CD14-positive monocyte (primary cell): ENCODE measurements at regions not wholly inside any gene's neighbourhood (a gene's known extent, or its start where the extent isn't known, plus 50 kb on each side); places are given as distances from the start of the nearest gene placed in this dataset.
"Not testable (repeated sequence)": the region's sequence is repeated elsewhere in the genome, so short reads cannot be mapped to it uniquely, and the experiment has no call there.

Source experiments
- DNase-seq, 3 donors: peaks; one replicate each; pipeline ENCODE4 v3.0.0-alpha.2; 2011 to 2022
- H2AFZ ChIP-seq: 2 replicates; pipeline ENCODE4 v1.6.0; 2012; ENCODE audit warnings: mild to moderate bottlenecking, low read depth, low read length, inconsistent platforms; ENCODE audit not compliant: insufficient read depth, poor library complexity, severe bottlenecking
- H3K27ac ChIP-seq, 2 donors: 1 replicate in 1 of 2; 2 replicates in 1 of 2; pipeline ENCODE4 v1.5.1; 2012 to 2013; ENCODE audit warnings: low read length in 2 of 2, control low read depth in 1 of 2, inconsistent platforms in 1 of 2, low read depth in 1 of 2, mild to moderate bottlenecking in 1 of 2
- H3K27me3 ChIP-seq, 2 donors: one replicate each; pipeline versions ENCODE4 v1.6.0 to v1.6.1; 2011 to 2013; ENCODE audit warnings: low read length in 2 of 2; ENCODE audit not compliant: control insufficient read depth in 2 of 2, insufficient read depth in 2 of 2
- H3K36me3 ChIP-seq, 2 donors: replicated peaks in 1 of 2; 1 replicate in 1 of 2; 2 replicates in 1 of 2; pipeline versions ENCODE4 v1.5.1 to v1.6.1; 2012 to 2013; ENCODE audit warnings: low read length in 2 of 2, control low read depth in 1 of 2, inconsistent platforms in 1 of 2, mild to moderate bottlenecking in 1 of 2; ENCODE audit not compliant: insufficient read depth in 2 of 2, control insufficient read depth in 1 of 2
- H3K4me1 ChIP-seq, 2 donors: 1 replicate in 1 of 2; 2 replicates in 1 of 2; pipeline versions ENCODE4 v1.5.1 to v1.6.1; 2012 to 2013; ENCODE audit warnings: low read length in 2 of 2, control low read depth in 1 of 2, inconsistent platforms in 1 of 2, mild to moderate bottlenecking in 1 of 2, moderate library complexity in 1 of 2; ENCODE audit not compliant: insufficient read depth in 2 of 2, control insufficient read depth in 1 of 2
- H3K4me2 ChIP-seq: replicated peaks from 2 replicates; pipeline ENCODE3; 2012; ENCODE audit warnings: low read length, moderate library complexity, mild to moderate bottlenecking; ENCODE audit not compliant: poor library complexity, severe bottlenecking; ENCODE audit errors: extremely low read depth
- H3K4me3 ChIP-seq, 3 experiments: fragments of 200-600 bp in 1 of 3; sonication (generic) in 1 of 3; replicated peaks in 1 of 3; 1 replicate in 2 of 3; 2 replicates in 1 of 3; pipeline ENCODE4 v1.5.1; 2011 to 2013; ENCODE audit warnings: low read length in 3 of 3, mild to moderate bottlenecking in 3 of 3, control low read depth in 2 of 3, low read depth in 2 of 3, inconsistent platforms in 1 of 3, moderate library complexity in 1 of 3
- H3K79me2 ChIP-seq: 2 replicates; pipeline ENCODE4 v1.6.0; 2012; ENCODE audit warnings: mild to moderate bottlenecking, control low read depth, inconsistent platforms, low read length, moderate library complexity; ENCODE audit not compliant: insufficient read depth
- H3K9ac ChIP-seq: 2 replicates; pipeline ENCODE4 v1.6.0; 2017; ENCODE audit warnings: low read length, mild to moderate bottlenecking; ENCODE audit not compliant: insufficient read depth, poor library complexity, severe bottlenecking
- H3K9me3 ChIP-seq, 2 donors: replicated peaks in 1 of 2; 1 replicate in 1 of 2; 2 replicates in 1 of 2; pipeline versions ENCODE4 v1.5.1 to v1.6.1; 2012 to 2013; ENCODE audit warnings: low read length in 2 of 2, control low read depth in 1 of 2; ENCODE audit not compliant: control insufficient read depth in 1 of 2, insufficient read depth in 1 of 2
- H4K20me1 ChIP-seq: 2 replicates; pipeline ENCODE4 v1.6.0; 2012; ENCODE audit warnings: mild to moderate bottlenecking, low read length, control low read depth, moderate library complexity; ENCODE audit not compliant: insufficient read depth
- H3K27ac Mint-ChIP-seq, 7 donors: one replicate each; pipeline ENCODE4 v1.8.0; 2020; ENCODE audit warnings: mild to moderate bottlenecking in 7 of 7, mixed read lengths in 7 of 7, moderate library complexity in 6 of 7, inconsistent platforms in 2 of 7
- H3K27me3 Mint-ChIP-seq, 3 donors: one replicate each; pipeline ENCODE4 v1.8.0; 2021 to 2022; ENCODE audit warnings: low read depth in 3 of 3, mild to moderate bottlenecking in 3 of 3, mixed read lengths in 3 of 3, moderate library complexity in 3 of 3, inconsistent platforms in 1 of 3
- H3K36me3 Mint-ChIP-seq, 2 donors: one replicate each; pipeline ENCODE4 v1.8.0; 2020; ENCODE audit warnings: mixed read lengths in 2 of 2, inconsistent platforms in 1 of 2, mild to moderate bottlenecking in 1 of 2
- H3K4me1 Mint-ChIP-seq: one replicate; pipeline ENCODE4 v1.8.0; 2020; ENCODE audit warnings: mild to moderate bottlenecking, mixed read lengths
- H3K4me3 Mint-ChIP-seq, 2 donors: one replicate each; pipeline ENCODE4 v1.8.0; 2020; ENCODE audit warnings: mild to moderate bottlenecking in 2 of 2, mixed read lengths in 2 of 2, moderate library complexity in 1 of 2
- H3K9me3 Mint-ChIP-seq, 7 donors: one replicate each; pipeline ENCODE4 v1.8.0; 2020 to 2022; ENCODE audit warnings: mixed read lengths in 7 of 7, mild to moderate bottlenecking in 6 of 7, moderate library complexity in 6 of 7, inconsistent platforms in 2 of 7
- CTCF ChIP-seq: fragments of 200-600 bp; IDR thresholded peaks from one replicate; pipeline ENCODE4 v1.8.0; 2022; ENCODE audit warnings: antibody characterized with exemption, mild to moderate bottlenecking
- WGBS: methylation state at CpG from one replicate; pipeline ENCODE4 v1.1.5; 2013; ENCODE audit warnings: missing lambda C conversion rate; ENCODE audit not compliant: insufficient coverage; 5-methylcytosine and 5-hydroxymethylcytosine counted together
- intact Hi-C, 2 donors: fragments of 100-400 bp; cut with micrococcal nuclease; formaldehyde crosslinking; loops; one replicate each; pipeline versions ENCODE4 v1.15.0 to v1.15.1; 2023

GRCh38 chr13:100767192-100767591 is 92.6 kb upstream of the TMTC4 start:
- no peak for TF ChIP-seq CTCF
- peaks cover 2 to 15% (median 7%) of the 10 kb centered on the region in 7 donors for H3K9me3 Mint-ChIP-seq
- no peak overlapping the region for H3K4me3 Mint-ChIP-seq
- Histone ChIP-seq H3K27ac (no peak overlapping the region), H3K27me3 (no peaks in the 10 kb centered on the region), H4K20me1 (no peaks in the 10 kb centered on the region), H2AFZ (no peak overlapping the region), H3K36me3 (no peaks in the 10 kb centered on the region), H3K4me1 (no peaks in the 10 kb centered on the region), H3K4me2 (no peak overlapping the region), H3K79me2 (no peaks in the 10 kb centered on the region), H3K9ac (no peak overlapping the region), H3K4me3 (no peak overlapping the region), H3K9me3 (peaks cover 0 to 9% of the 10 kb centered on the region in 2 donors)
- DNase-seq: no peak
- intact Hi-C loops: no loop called here
- no CpG with 5 or more reads among the region's 2 CpGs for WGBS
- no peaks in the 10 kb centered on the region for H3K4me1 Mint-ChIP-seq
- no peak overlapping the region for H3K27ac Mint-ChIP-seq
- H3K36me3 Mint-ChIP-seq: no peaks in the 10 kb centered on the region
- no peaks in the 10 kb centered on the region for H3K27me3 Mint-ChIP-seq

- H3K9me3 ChIP-seq, intact Hi-C loops: not testable (repeated sequence)
- H3K9me3 Mint-ChIP-seq: peaks cover 2 to 10% (median 6%) of the 10 kb centered on the region in 7 donors
These were observed 92.0 kb upstream of the TMTC4 start for GRCh38 chr13:100766570-100766969.

More at GRCh38 chr13:100766570-100766969, 92.0 kb upstream of the TMTC4 start:
- not testable (repeated sequence) for H3K9ac ChIP-seq, H3K36me3 ChIP-seq, H3K27me3 ChIP-seq, H2AFZ ChIP-seq, H3K36me3 Mint-ChIP-seq, DNase-seq, H3K4me1 ChIP-seq, H3K4me3 Mint-ChIP-seq, H3K27ac ChIP-seq, H4K20me1 ChIP-seq, H3K4me1 Mint-ChIP-seq, H3K27me3 Mint-ChIP-seq, H3K4me3 ChIP-seq, H3K79me2 ChIP-seq, H3K4me2 ChIP-seq, H3K27ac Mint-ChIP-seq
- WGBS: 100% methylated on average over 1 of the region's 4 CpGs
